HG03039 (cell line): ENCODE measurements at regions not wholly inside any gene's neighbourhood (a gene's known extent, or its start where the extent isn't known, plus 50 kb on each side); places are given as distances from the start of the nearest gene placed in this dataset.

Experiments
- ATAC-seq: cut with Tn5 transposase; IDR thresholded peaks from one replicate; pipeline ENCODE4 v1.9.1; 2021; ENCODE audit warnings: mild to moderate bottlenecking, moderate library complexity; ENCODE audit not compliant: unreplicated experiment

- ATAC-seq, result no peak
Observed at GRCh38 chr3:148075771-148076716, 621.7 kb upstream of the AGTR1 start.

GRCh38 chr3:148077318-148077923 is 620.3 kb upstream of the AGTR1 start:
- no peak for ATAC-seq

GRCh38 chr3:148077965-148078364 is 619.7 kb upstream of the AGTR1 start:
- no peak for ATAC-seq

- ATAC-seq, result no peak
Observed at GRCh38 chr3:148078658-148079057, 619.0 kb upstream of the AGTR1 start.

- no peak for ATAC-seq
Observed at GRCh38 chr3:148079370-148079769, 618.3 kb upstream of the AGTR1 start.

GRCh38 chr3:148081926-148082325 is 615.8 kb upstream of the AGTR1 start:
- ATAC-seq, result no peak

- no peak for ATAC-seq
Observed at GRCh38 chr3:148082506-148083280, 615.0 kb upstream of the AGTR1 start.

- ATAC-seq, result no peak
Observed at GRCh38 chr3:148083526-148084182, 614.0 kb upstream of the AGTR1 start.

- ATAC-seq, result peak; percentile 94
Observed at GRCh38 chr3:148084931-148085330, 612.8 kb upstream of the AGTR1 start.

- ATAC-seq, result no peak
Observed at GRCh38 chr3:148087601-148088371, 609.9 kb upstream of the AGTR1 start.

- ATAC-seq, result no peak
Observed at GRCh38 chr3:148089171-148089570, 608.5 kb upstream of the AGTR1 start.

GRCh38 chr3:148090156-148090555 is 607.5 kb upstream of the AGTR1 start:
- no peak for ATAC-seq

GRCh38 chr3:148092624-148093347 is 604.9 kb upstream of the AGTR1 start:
- no peak for ATAC-seq

GRCh38 chr3:148093753-148094152 is 604.0 kb upstream of the AGTR1 start:
- ATAC-seq, result no peak

GRCh38 chr3:148095962-148096361 is 601.7 kb upstream of the AGTR1 start:
- no peak for ATAC-seq

- ATAC-seq, result no peak
Observed at GRCh38 chr3:148100476-148100875, 597.2 kb upstream of the AGTR1 start.

GRCh38 chr3:148101061-148101460 is 596.6 kb upstream of the AGTR1 start:
- ATAC-seq, result no peak

GRCh38 chr3:148102156-148102555 is 595.5 kb upstream of the AGTR1 start:
- no peak for ATAC-seq

- ATAC-seq, result no peak
Observed at GRCh38 chr3:148106062-148106461, 591.6 kb upstream of the AGTR1 start.

- ATAC-seq, result no peak
Observed at GRCh38 chr3:148126956-148127355, 570.7 kb upstream of the AGTR1 start.
